GM08714 (cell line): ENCODE measurements at regions not wholly inside any gene's neighbourhood (a gene's known extent, or its start where the extent isn't known, plus 50 kb on each side); places are given as distances from the start of the nearest gene placed in this dataset.
"Not testable (repeated sequence)": the region's sequence is repeated elsewhere in the genome, so short reads cannot be mapped to it uniquely, and the experiment has no call there.

ENCODE experiments used
- H3K4me3 ChIP-seq: fragments of 200-500 bp; sonication (Bioruptor generic); 2 replicates; pipeline ENCODE4 v1.5.1; 2014; ENCODE audit warnings: mild to moderate bottlenecking, low read length, inconsistent platforms
- ZNF274 ChIP-seq: IDR thresholded peaks from 2 replicates; pipeline ENCODE4 v1.6.1; 2012; ENCODE audit warnings: mild to moderate bottlenecking, low read depth, low read length

- no peak for TF ChIP-seq ZNF274
- H3K4me3 ChIP-seq, result no peak overlapping the region
Observed at GRCh38 chr4:164550989-164551712, 202.8 kb upstream of the SMIM31 start.

GRCh38 chr4:164551713-164552040, 202.3 kb upstream of the SMIM31 start:
- no peak for TF ChIP-seq ZNF274
- no peak overlapping the region for H3K4me3 ChIP-seq

- H3K4me3 ChIP-seq, result no peak overlapping the region
- TF ChIP-seq ZNF274, result no peak
Observed at GRCh38 chr4:164571593-164572390, 182.1 kb upstream of the SMIM31 start.

- TF ChIP-seq ZNF274, result no peak
- H3K4me3 ChIP-seq, result no peak overlapping the region
Observed at GRCh38 chr4:164572877-164573279, 181.1 kb upstream of the SMIM31 start.

GRCh38 chr4:164575861-164576260, 178.1 kb upstream of the SMIM31 start:
- no peak overlapping the region for H3K4me3 ChIP-seq
- no peak for TF ChIP-seq ZNF274

- TF ChIP-seq ZNF274, result no peak
- no peak overlapping the region for H3K4me3 ChIP-seq
Observed at GRCh38 chr4:164579270-164579942, 174.5 kb upstream of the SMIM31 start.

- no peak for TF ChIP-seq ZNF274
- H3K4me3 ChIP-seq, result no peak overlapping the region
Observed at GRCh38 chr4:164591666-164592065, 162.3 kb upstream of the SMIM31 start.

GRCh38 chr4:164595751-164596150, 158.2 kb upstream of the SMIM31 start:
- TF ChIP-seq ZNF274, result no peak
- no peak overlapping the region for H3K4me3 ChIP-seq

- TF ChIP-seq ZNF274, result no peak
- H3K4me3 ChIP-seq, result no peak overlapping the region
Observed at GRCh38 chr4:164596318-164596878, 157.5 kb upstream of the SMIM31 start.

- H3K4me3 ChIP-seq, result no peak overlapping the region
- TF ChIP-seq ZNF274, result no peak
Observed at GRCh38 chr4:164596927-164597326, 157.0 kb upstream of the SMIM31 start.

- TF ChIP-seq ZNF274, result no peak
- H3K4me3 ChIP-seq, result no peak overlapping the region
Observed at GRCh38 chr4:164601653-164602052, 152.3 kb upstream of the SMIM31 start.

GRCh38 chr4:164605791-164606190, 148.1 kb upstream of the SMIM31 start:
- H3K4me3 ChIP-seq, result not testable (repeated sequence)

GRCh38 chr4:164606478-164606877, 147.5 kb upstream of the SMIM31 start:
- TF ChIP-seq ZNF274, result no peak
- no peak overlapping the region for H3K4me3 ChIP-seq

GRCh38 chr4:164613256-164613655, 140.7 kb upstream of the SMIM31 start:
- TF ChIP-seq ZNF274, result no peak
- no peak overlapping the region for H3K4me3 ChIP-seq

- TF ChIP-seq ZNF274, result no peak
- no peak overlapping the region for H3K4me3 ChIP-seq
Observed at GRCh38 chr4:164613792-164614191, 140.1 kb upstream of the SMIM31 start.
